SU-DHL-6 (cell line): ENCODE measurements at regions not wholly inside any gene's neighbourhood (a gene's known extent, or its start where the extent isn't known, plus 50 kb on each side); places are given as distances from the start of the nearest gene placed in this dataset.

Experiments used
- H2AFZ ChIP-seq: fragments of 200-600 bp; sonication (generic); 2 replicates; pipeline ENCODE4 v1.6.1; 2014; ENCODE audit warnings: low read depth, mild to moderate bottlenecking, moderate library complexity, mixed read lengths, antibody characterized with exemption, low read length; ENCODE audit not compliant: severe bottlenecking
- H3F3A ChIP-seq: fragments of 200-600 bp; shearing (Covaris generic); 2 replicates; pipeline ENCODE4 v1.6.0; 2016; ENCODE audit warnings: antibody characterized with exemption, mild to moderate bottlenecking; ENCODE audit not compliant: insufficient read depth
- H3K27ac ChIP-seq: fragments of 200-600 bp; sonication (generic); 2 replicates; pipeline ENCODE4 v1.5.1; 2016; ENCODE audit warnings: low read depth, mild to moderate bottlenecking, low read length, moderate library complexity, mixed read lengths
- H3K27me3 ChIP-seq: fragments of 200-600 bp; sonication (generic), shearing (Covaris generic); 2 replicates; pipeline ENCODE4 v1.6.0; 2014; ENCODE audit warnings: mild to moderate bottlenecking, low read length
- H3K36me3 ChIP-seq: fragments of 200-600 bp; sonication (generic); 2 replicates; pipeline ENCODE4 v1.6.1; 2014; ENCODE audit warnings: mild to moderate bottlenecking, low read length, mixed read lengths
- H3K4me2 ChIP-seq: fragments of 300-600, 200-600 bp; shearing (Covaris generic), sonication (generic); 2 replicates; pipeline ENCODE4 v1.6.0; 2014; ENCODE audit warnings: low read length, low read depth, mild to moderate bottlenecking; ENCODE audit not compliant: poor library complexity, severe bottlenecking
- H3K4me3 ChIP-seq: fragments of 200-600 bp; sonication (generic); 2 replicates; pipeline ENCODE4 v1.5.1; 2014; ENCODE audit warnings: antibody characterized with exemption, low read length, mild to moderate bottlenecking, mixed read lengths; ENCODE audit not compliant: insufficient read depth, poor library complexity, severe bottlenecking
- H3K79me2 ChIP-seq: fragments of 200-600 bp; sonication (generic); 2 replicates; pipeline ENCODE4 v1.6.1; 2014; ENCODE audit warnings: mild to moderate bottlenecking, low read length, moderate library complexity; ENCODE audit not compliant: insufficient read depth
- H3K9ac ChIP-seq: fragments of 200-600 bp; sonication (generic); 2 replicates; pipeline ENCODE4 v1.7.0; 2014; ENCODE audit warnings: mild to moderate bottlenecking, low read length
- H3K9me2 ChIP-seq: fragments of 200-600 bp; sonication (generic); replicated peaks from 2 replicates; pipeline ENCODE4 v1.6.1; 2014; ENCODE audit warnings: low read length; ENCODE audit not compliant: insufficient read depth
- H3K9me3 ChIP-seq: fragments of 200-600 bp; sonication (generic); 2 replicates; pipeline ENCODE4 v1.6.1; 2014; ENCODE audit warnings: low read length, mixed read lengths; ENCODE audit not compliant: insufficient read depth
- H4K20me1 ChIP-seq: fragments of 200-600 bp; sonication (generic); 2 replicates; pipeline ENCODE4 v1.6.1; 2014; ENCODE audit warnings: low read depth, mild to moderate bottlenecking, antibody characterized with exemption, low read length, moderate library complexity, mixed read lengths
- EZH2phosphoT487 ChIP-seq: fragments of 200-600 bp; sonication (generic), shearing (Covaris generic); conservative IDR thresholded peaks from 2 replicates; pipeline ENCODE4 v1.6.1; 2018; ENCODE audit warnings: mild to moderate bottlenecking, antibody characterized with exemption, low read length, moderate library complexity, mixed read lengths
- TF ChIP-seq, protein P1 (sequence below): fragments of 200-600 bp; sonication (generic); IDR thresholded peaks from one replicate; pipeline ENCODE4 v1.5.1; 2017; ENCODE audit warnings: antibody characterized with exemption, mild to moderate bottlenecking, low read length, moderate library complexity; ENCODE audit not compliant: insufficient read depth, poor library complexity, severe bottlenecking

GRCh38 chr2:11004199-11004598 lies 92.5 kb downstream of the KCNF1 start:
- no peak overlapping the region for H3K4me2 ChIP-seq
- no peaks in the 10 kb centered on the region for H3K9me2 ChIP-seq
- H3K79me2 ChIP-seq: no peaks in the 10 kb centered on the region
- no peaks in the 10 kb centered on the region for H3K9me3 ChIP-seq
- H4K20me1 ChIP-seq: no peaks in the 10 kb centered on the region
- no peak overlapping the region for H3K9ac ChIP-seq
- no peaks in the 10 kb centered on the region for H3K36me3 ChIP-seq
- TF ChIP-seq, protein P1, sequence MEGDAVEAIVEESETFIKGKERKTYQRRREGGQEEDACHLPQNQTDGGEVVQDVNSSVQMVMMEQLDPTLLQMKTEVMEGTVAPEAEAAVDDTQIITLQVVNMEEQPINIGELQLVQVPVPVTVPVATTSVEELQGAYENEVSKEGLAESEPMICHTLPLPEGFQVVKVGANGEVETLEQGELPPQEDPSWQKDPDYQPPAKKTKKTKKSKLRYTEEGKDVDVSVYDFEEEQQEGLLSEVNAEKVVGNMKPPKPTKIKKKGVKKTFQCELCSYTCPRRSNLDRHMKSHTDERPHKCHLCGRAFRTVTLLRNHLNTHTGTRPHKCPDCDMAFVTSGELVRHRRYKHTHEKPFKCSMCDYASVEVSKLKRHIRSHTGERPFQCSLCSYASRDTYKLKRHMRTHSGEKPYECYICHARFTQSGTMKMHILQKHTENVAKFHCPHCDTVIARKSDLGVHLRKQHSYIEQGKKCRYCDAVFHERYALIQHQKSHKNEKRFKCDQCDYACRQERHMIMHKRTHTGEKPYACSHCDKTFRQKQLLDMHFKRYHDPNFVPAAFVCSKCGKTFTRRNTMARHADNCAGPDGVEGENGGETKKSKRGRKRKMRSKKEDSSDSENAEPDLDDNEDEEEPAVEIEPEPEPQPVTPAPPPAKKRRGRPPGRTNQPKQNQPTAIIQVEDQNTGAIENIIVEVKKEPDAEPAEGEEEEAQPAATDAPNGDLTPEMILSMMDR: no peak
- TF ChIP-seq EZH2phosphoT487: no peak
- H3K4me3 ChIP-seq: no peak overlapping the region
- no peaks in the 10 kb centered on the region for H3K27me3 ChIP-seq
- no peak overlapping the region for H2AFZ ChIP-seq
- H3F3A ChIP-seq: no peaks in the 10 kb centered on the region
- H3K27ac ChIP-seq: no peak overlapping the region

- no peak overlapping the region for H3K27ac ChIP-seq
- H3K4me2 ChIP-seq: no peak overlapping the region
- no peaks in the 10 kb centered on the region for H3K27me3 ChIP-seq
- no peaks in the 10 kb centered on the region for H3K9me3 ChIP-seq
- no peaks in the 10 kb centered on the region for H3K9me2 ChIP-seq
- H4K20me1 ChIP-seq: no peaks in the 10 kb centered on the region
- no peaks in the 10 kb centered on the region for H3K79me2 ChIP-seq
- no peak overlapping the region for H2AFZ ChIP-seq
- no peak overlapping the region for H3K9ac ChIP-seq
- no peaks in the 10 kb centered on the region for H3K36me3 ChIP-seq
- no peaks in the 10 kb centered on the region for H3F3A ChIP-seq
- TF ChIP-seq, protein P1: no peak
- no peak for TF ChIP-seq EZH2phosphoT487
- no peak overlapping the region for H3K4me3 ChIP-seq
These were observed 93.3 kb downstream of the KCNF1 start for GRCh38 chr2:11005032-11005431.

GRCh38 chr2:11006191-11006590 lies 94.5 kb downstream of the KCNF1 start:
- Histone ChIP-seq H2AFZ (no peak overlapping the region), H3K4me2 (no peak overlapping the region), H3K9me3 (no peaks in the 10 kb centered on the region), H3K4me3 (no peak overlapping the region), H3K27me3 (no peaks in the 10 kb centered on the region), H3K9ac (no peak overlapping the region), H3K79me2 (no peaks in the 10 kb centered on the region), H3K27ac (no peak overlapping the region), H3F3A (no peaks in the 10 kb centered on the region), H3K36me3 (no peaks in the 10 kb centered on the region), H3K9me2 (no peaks in the 10 kb centered on the region), H4K20me1 (no peaks in the 10 kb centered on the region)
- TF ChIP-seq, protein P1: no peak
- no peak for TF ChIP-seq EZH2phosphoT487
